Stimulated activated effector memory CD8-positive, alpha-beta T cell treated with anti-CD3 and anti-CD28 coated beads, Interleukin-12 subunit alpha, Interleukin-12 subunit beta, amount 100 ng/mL, for 72 hours (primary cell): ENCODE measurements at regions not wholly inside any gene's neighbourhood (a gene's known extent, or its start where the extent isn't known, plus 50 kb on each side); places are given as distances from the start of the nearest gene placed in this dataset.
A peak's percentile ranks its signal among the peaks of the same experiment; 100 is the strongest.

Experiments used
- ATAC-seq: fragments of 150-1000 bp; cut with Tn5 transposase; 2 replicates; pipeline ENCODE4 v1.10.0; 2021
- DNase-seq, 2 donors: peaks; one replicate each; pipeline ENCODE4 v3.0.0; 2021 to 2022; ENCODE audit warnings: low spot score in 2 of 2
- H3K27ac Mint-ChIP-seq: one replicate; pipeline ENCODE4 v1.8.0; 2022; ENCODE audit warnings: mild to moderate bottlenecking, mixed read lengths
- H3K36me3 Mint-ChIP-seq: one replicate; pipeline ENCODE4 v1.8.0; 2022; ENCODE audit warnings: mild to moderate bottlenecking, mixed read lengths
- H3K4me1 Mint-ChIP-seq: one replicate; pipeline ENCODE4 v1.8.0; 2022; ENCODE audit warnings: mixed read lengths
- H3K4me3 Mint-ChIP-seq: one replicate; pipeline ENCODE4 v1.8.0; 2022; ENCODE audit warnings: mild to moderate bottlenecking, mixed read lengths
- H3K9me3 Mint-ChIP-seq: one replicate; pipeline ENCODE4 v1.8.0; 2022; ENCODE audit warnings: mixed read lengths

DNA sequence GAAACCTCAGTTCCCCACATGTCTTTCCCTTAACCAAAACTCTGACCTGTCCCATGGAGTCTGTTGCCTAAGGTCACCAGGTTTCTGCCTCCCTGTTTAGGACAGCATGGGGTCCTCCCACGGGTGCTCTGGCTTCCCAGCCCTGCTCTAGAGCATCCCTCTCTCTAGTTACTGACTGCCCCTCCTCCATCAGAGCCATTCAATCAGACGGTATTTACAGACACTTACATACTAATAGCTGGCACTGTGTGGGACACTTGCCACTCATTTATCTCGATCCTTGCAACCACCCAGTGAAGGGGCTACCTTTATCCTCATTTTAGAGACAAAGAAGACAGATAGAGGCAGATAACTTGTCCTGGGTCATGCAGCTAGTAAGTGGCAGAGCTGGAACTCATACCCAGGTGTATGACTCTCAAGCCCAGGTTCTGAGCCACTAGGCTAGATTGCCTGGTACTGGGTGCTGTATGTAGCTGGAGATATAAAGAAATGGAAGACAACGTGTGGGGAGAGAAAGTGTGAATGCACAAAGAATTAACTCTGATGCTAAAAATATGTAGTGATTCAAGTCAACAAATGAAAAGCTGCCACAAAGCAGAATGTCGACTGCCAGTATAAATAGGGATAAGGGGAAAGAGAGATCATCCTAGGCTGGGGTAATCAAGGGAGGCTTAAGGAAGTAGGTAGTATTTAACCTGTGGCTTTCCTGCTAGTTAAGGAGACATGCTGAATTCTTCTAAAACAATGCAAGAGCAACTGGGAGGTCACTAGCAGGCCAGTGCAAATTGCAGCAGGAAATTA, 52.5 kb upstream of the PDE8B start:
- no peak overlapping the region for H3K27ac Mint-ChIP-seq
- peak in 1 of 2 donors; percentile 30 for DNase-seq

DNA sequence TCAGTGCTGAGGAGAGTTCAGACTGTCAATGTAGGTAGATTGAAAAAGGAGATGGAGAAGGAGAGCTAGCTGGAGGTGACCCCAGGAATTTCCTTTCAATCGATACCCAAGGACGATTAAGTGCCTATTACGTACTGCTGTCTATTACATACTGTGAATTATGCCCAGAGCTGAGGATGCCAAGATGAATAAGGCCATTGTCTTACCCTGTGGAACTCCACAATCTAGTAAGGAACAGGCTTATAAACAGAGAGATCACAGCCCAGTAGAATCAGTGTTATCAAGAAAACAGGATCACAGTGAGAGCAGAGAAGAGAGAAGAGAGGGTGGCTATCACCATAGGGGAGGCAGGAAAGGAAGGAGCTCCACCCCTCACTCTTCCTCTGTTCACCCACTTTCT, 54.1 kb upstream of the PDE8B start:
- Mint-ChIP-seq H3K4me3 (no peak overlapping the region), H3K9me3 (no peaks in the 10 kb centered on the region), H3K4me1 (no peaks in the 10 kb centered on the region), H3K27ac (no peak overlapping the region), H3K36me3 (no peaks in the 10 kb centered on the region)
- ATAC-seq, result no peak
- DNase-seq, result peak in 1 of 2 donors; percentile 7

More for the DNA sequence above, 52.5 kb upstream of the PDE8B start:
- Mint-ChIP-seq H3K9me3 (no peaks in the 10 kb centered on the region), H3K4me3 (no peak overlapping the region), H3K36me3 (no peaks in the 10 kb centered on the region), H3K4me1 (no peaks in the 10 kb centered on the region)
- peak; percentile 14 for ATAC-seq

DNA sequence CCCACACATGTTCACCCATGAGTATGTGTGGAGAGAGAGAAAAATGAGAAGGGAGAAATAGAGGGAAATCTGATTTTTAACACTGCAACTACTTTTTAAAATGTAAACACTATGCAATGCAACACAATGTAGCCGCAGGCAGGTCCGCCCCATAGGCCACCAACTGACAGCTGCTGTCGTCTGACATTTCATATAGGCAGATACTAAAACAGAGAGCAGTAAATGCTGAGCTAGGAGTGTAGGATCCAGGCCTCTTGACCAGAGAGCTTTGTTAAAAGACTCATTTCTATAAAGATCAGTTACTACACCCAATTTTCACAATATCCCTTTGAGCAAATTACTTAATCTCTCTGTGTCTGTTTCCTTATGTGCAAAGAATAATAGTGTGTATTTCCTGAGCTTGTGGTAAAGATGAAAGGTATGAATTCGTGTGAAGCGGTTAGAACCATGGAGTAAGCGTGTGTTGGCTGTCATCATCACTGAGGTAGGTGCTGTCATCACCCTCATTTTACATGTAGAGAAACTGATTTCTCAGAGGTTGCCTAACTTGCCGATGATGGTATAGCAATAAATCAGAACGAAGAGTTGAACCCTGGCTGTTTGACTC, 55.2 kb upstream of the PDE8B start:
- H3K27ac Mint-ChIP-seq, result no peak overlapping the region

GRCh38 chr5:77152441-77152840, 58.0 kb upstream of the PDE8B start:
- Mint-ChIP-seq H3K4me3 (no peak overlapping the region), H3K4me1 (no peaks in the 10 kb centered on the region), H3K36me3 (no peaks in the 10 kb centered on the region), H3K9me3 (no peaks in the 10 kb centered on the region), H3K27ac (no peak overlapping the region)
- ATAC-seq (no peak), DNase-seq (no peak)

More for the DNA sequence above, 55.2 kb upstream of the PDE8B start:
- no peaks in the 10 kb centered on the region for H3K9me3 Mint-ChIP-seq
- no peaks in the 10 kb centered on the region for H3K4me1 Mint-ChIP-seq
- peak in 1 of 2 donors; percentile 22 for DNase-seq
- no peak overlapping the region for H3K4me3 Mint-ChIP-seq
- H3K36me3 Mint-ChIP-seq, result no peaks in the 10 kb centered on the region
- peak; percentile 44 for ATAC-seq

GRCh38 chr5:77151501-77151900, 59.0 kb upstream of the PDE8B start:
- no peak for ATAC-seq
- Mint-ChIP-seq H3K4me3 (no peak overlapping the region), H3K27ac (no peak overlapping the region), H3K4me1 (no peaks in the 10 kb centered on the region), H3K9me3 (no peaks in the 10 kb centered on the region), H3K36me3 (no peaks in the 10 kb centered on the region)
- peak in 1 of 2 donors; percentile 10 for DNase-seq

DNA sequence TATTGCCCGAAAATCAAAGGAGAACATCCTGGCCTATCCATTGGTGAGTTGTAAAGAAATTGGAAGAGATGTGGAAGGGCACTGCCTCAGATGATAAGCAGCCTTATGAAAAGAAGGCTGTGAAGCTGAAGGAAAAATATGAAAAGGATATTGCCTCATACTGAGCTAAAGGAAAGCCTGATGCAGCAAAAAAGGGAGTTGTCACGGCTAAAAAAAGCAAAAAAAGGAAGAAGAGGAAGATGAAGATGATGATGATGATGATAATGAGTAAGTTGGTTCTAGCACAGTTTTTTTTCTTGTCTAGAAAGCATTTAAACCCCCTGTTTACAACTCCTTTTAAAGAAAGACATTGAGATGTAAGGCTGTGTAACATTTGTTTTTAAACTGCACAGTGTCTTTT, 59.8 kb upstream of the ZBED3 start:
- Mint-ChIP-seq H3K27ac (no peak overlapping the region), H3K4me1 (no peaks in the 10 kb centered on the region), H3K4me3 (no peak overlapping the region), H3K36me3 (no peaks in the 10 kb centered on the region), H3K9me3 (no peaks in the 10 kb centered on the region)
- DNase-seq, result no peak
- ATAC-seq, result no peak

DNA sequence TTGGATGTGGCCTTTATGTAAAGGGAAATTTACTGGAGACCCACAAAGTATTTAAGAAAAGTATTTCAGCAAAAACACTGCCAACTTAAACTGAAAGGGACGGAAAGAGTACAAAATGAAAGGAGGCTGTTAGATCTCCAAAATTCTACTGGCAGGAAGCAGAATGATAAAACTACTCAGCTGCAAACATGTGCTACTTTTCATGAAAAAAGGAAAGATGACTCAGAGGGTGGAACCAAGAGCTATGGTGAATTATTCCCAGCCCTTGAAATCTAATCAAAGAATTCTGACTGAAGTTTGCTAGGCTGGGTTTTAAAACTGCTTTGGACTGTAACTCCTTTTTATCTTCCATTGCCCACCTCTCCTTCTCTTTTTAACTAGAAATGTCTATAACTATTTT, 58.6 kb upstream of the ZBED3 start:
- Mint-ChIP-seq H3K36me3 (no peaks in the 10 kb centered on the region), H3K9me3 (no peaks in the 10 kb centered on the region), H3K4me1 (no peaks in the 10 kb centered on the region), H3K4me3 (no peak overlapping the region), H3K27ac (no peak overlapping the region)
- ATAC-seq (no peak), DNase-seq (peak in 1 of 2 donors; percentile 6)

GRCh38 chr5:77144837-77145139, 57.7 kb upstream of the ZBED3 start:
- Mint-ChIP-seq H3K4me3 (no peak overlapping the region), H3K9me3 (no peaks in the 10 kb centered on the region), H3K27ac (no peak overlapping the region), H3K4me1 (no peaks in the 10 kb centered on the region), H3K36me3 (no peaks in the 10 kb centered on the region)
- ATAC-seq (no peak), DNase-seq (no peak)

- no peaks in the 10 kb centered on the region for H3K4me1 Mint-ChIP-seq
- no peaks in the 10 kb centered on the region for H3K9me3 Mint-ChIP-seq
- DNase-seq (peak; percentile 7 to 61), ATAC-seq (no peak)
- no peak overlapping the region for H3K27ac Mint-ChIP-seq
- no peak overlapping the region for H3K4me3 Mint-ChIP-seq
- no peaks in the 10 kb centered on the region for H3K36me3 Mint-ChIP-seq
Observed at GRCh38 chr5:77143998-77144836, 57.1 kb upstream of the ZBED3 start.

DNA sequence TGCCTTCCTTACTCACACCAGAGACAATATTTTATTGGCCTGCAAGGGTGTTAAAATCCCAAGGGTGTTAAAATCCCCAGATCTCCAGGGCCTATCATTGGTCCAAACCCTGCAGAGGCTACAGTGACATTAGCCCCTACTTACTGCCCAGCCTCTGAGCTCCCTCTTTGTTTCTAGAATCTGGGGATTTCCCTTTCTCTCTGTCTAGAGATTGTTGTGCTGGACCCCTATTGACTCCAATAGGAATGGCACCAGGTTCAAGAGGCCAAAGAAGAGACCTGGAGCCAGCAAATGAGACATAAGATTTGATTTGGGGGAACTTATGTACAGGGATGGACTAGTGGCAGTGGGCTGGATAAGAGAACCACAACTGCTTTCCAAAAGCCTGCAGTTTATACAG, 53.3 kb upstream of the ZBED3 start:
- Mint-ChIP-seq H3K4me1 (no peaks in the 10 kb centered on the region), H3K9me3 (no peaks in the 10 kb centered on the region), H3K36me3 (no peaks in the 10 kb centered on the region), H3K27ac (no peak overlapping the region), H3K4me3 (no peak overlapping the region)
- DNase-seq (no peak), ATAC-seq (no peak)

DNA sequence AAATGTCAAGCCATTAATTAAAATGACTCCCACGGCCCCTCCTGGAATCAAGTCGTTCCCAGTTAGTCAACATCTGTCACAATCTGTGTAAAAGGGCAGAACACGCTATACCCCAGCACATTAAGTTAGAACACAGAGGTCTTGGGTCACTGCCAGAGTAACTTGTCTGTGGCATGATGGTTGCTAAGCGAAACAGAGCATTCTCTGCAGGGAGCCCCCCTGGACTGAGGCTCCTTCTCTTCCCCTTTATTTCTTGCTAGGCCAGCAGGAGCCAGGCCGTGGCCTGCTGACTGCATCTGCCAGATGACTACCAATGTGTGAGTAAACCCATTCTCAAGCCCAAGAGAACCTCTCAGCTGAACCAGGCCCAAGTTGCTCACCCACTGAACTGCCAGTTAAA, 51.9 kb upstream of the ZBED3 start:
- Mint-ChIP-seq H3K36me3 (no peaks in the 10 kb centered on the region), H3K4me3 (no peak overlapping the region), H3K9me3 (no peaks in the 10 kb centered on the region), H3K4me1 (no peaks in the 10 kb centered on the region), H3K27ac (no peak overlapping the region)
- DNase-seq, result no peak
- ATAC-seq, result no peak
